NCI-H774 (cell line): ENCODE measurements at regions not wholly inside any gene's neighbourhood (a gene's known extent, or its start where the extent isn't known, plus 50 kb on each side); places are given as distances from the start of the nearest gene placed in this dataset.

Source experiments
- DNase-seq: peaks from one replicate; lab custom pipeline; 2025; lab: John Stamatoyannopoulos, UW

GRCh38 chr2:4844881-4845280, 847.3 kb upstream of the SOX11 start:
- no peak for DNase-seq

- DNase-seq, result no peak
These were observed 830.2 kb upstream of the SOX11 start for GRCh38 chr2:4862031-4862430.

GRCh38 chr2:4866198-4866597, 826.0 kb upstream of the SOX11 start:
- DNase-seq, result no peak

- no peak for DNase-seq
These were observed 823.7 kb upstream of the SOX11 start for GRCh38 chr2:4868466-4868865.

- DNase-seq, result no peak
These were observed 823.0 kb upstream of the SOX11 start for GRCh38 chr2:4869154-4869553.

- no peak for DNase-seq
These were observed 818.8 kb upstream of the SOX11 start for GRCh38 chr2:4873364-4873763.

- no peak for DNase-seq
These were observed 818.1 kb upstream of the SOX11 start for GRCh38 chr2:4873876-4874593.

- DNase-seq, result peak; percentile 52
These were observed 809.8 kb upstream of the SOX11 start for GRCh38 chr2:4882421-4882820.

GRCh38 chr2:4882941-4883340, 809.2 kb upstream of the SOX11 start:
- DNase-seq, result no peak

GRCh38 chr2:4883375-4883774, 808.8 kb upstream of the SOX11 start:
- no peak for DNase-seq

GRCh38 chr2:4884117-4884571, 808.0 kb upstream of the SOX11 start:
- no peak for DNase-seq

- DNase-seq, result no peak
These were observed 800.8 kb upstream of the SOX11 start for GRCh38 chr2:4891394-4891793.

GRCh38 chr2:4895371-4895770, 796.8 kb upstream of the SOX11 start:
- no peak for DNase-seq

- no peak for DNase-seq
These were observed 793.5 kb upstream of the SOX11 start for GRCh38 chr2:4898706-4899105.

- no peak for DNase-seq
These were observed 791.9 kb upstream of the SOX11 start for GRCh38 chr2:4900242-4900641.

GRCh38 chr2:4900861-4901770, 791.1 kb upstream of the SOX11 start:
- no peak for DNase-seq

GRCh38 chr2:4903656-4904348, 788.4 kb upstream of the SOX11 start:
- no peak for DNase-seq

GRCh38 chr2:4908461-4908860, 783.7 kb upstream of the SOX11 start:
- DNase-seq, result no peak

GRCh38 chr2:4909346-4910009, 782.7 kb upstream of the SOX11 start:
- DNase-seq, result no peak

GRCh38 chr2:4914036-4914435, 778.1 kb upstream of the SOX11 start:
- DNase-seq, result no peak

GRCh38 chr2:4914551-4914950, 777.6 kb upstream of the SOX11 start:
- no peak for DNase-seq

GRCh38 chr2:4915357-4915756, 776.8 kb upstream of the SOX11 start:
- DNase-seq, result no peak
